ENCODE measurements at regions not wholly inside any gene's neighbourhood (a gene's known extent, or its start where the extent isn't known, plus 50 kb on each side); places are given as distances from the start of the nearest gene placed in this dataset.

DNA sequence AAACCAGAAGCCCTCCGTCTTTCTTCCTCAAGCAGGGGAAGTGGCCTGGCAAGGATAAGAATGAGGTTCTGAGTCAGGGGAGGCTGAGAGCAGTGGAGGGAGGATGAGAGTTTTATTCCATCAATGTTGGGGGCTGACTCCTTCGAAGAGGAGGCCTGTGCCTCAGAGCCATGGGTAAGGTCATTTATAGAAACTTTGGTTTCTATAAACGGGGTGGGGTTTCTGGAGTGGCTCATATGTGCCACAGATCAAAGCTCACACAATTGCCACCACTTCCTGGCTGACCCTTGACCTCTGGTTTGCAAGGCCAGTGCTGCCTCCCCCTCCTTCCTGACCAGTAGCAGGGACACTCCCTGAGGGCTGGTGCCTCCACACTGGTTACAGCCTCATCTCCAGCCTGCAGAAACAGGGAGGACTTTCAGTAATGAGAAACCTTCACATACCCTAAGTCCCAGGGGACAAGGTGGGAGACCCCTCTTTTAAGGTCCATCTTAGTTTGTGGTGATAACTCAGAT lies 166.0 kb downstream of the PDGFRA start (continued):
- TF ChIP-seq, protein P1, sequence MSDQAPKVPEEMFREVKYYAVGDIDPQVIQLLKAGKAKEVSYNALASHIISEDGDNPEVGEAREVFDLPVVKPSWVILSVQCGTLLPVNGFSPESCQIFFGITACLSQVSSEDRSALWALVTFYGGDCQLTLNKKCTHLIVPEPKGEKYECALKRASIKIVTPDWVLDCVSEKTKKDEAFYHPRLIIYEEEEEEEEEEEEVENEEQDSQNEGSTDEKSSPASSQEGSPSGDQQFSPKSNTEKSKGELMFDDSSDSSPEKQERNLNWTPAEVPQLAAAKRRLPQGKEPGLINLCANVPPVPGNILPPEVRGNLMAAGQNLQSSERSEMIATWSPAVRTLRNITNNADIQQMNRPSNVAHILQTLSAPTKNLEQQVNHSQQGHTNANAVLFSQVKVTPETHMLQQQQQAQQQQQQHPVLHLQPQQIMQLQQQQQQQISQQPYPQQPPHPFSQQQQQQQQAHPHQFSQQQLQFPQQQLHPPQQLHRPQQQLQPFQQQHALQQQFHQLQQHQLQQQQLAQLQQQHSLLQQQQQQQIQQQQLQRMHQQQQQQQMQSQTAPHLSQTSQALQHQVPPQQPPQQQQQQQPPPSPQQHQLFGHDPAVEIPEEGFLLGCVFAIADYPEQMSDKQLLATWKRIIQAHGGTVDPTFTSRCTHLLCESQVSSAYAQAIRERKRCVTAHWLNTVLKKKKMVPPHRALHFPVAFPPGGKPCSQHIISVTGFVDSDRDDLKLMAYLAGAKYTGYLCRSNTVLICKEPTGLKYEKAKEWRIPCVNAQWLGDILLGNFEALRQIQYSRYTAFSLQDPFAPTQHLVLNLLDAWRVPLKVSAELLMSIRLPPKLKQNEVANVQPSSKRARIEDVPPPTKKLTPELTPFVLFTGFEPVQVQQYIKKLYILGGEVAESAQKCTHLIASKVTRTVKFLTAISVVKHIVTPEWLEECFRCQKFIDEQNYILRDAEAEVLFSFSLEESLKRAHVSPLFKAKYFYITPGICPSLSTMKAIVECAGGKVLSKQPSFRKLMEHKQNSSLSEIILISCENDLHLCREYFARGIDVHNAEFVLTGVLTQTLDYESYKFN (CRISPR knock-in tag; conservative IDR thresholded peaks at IDR 0.05), result no peak

DNA sequence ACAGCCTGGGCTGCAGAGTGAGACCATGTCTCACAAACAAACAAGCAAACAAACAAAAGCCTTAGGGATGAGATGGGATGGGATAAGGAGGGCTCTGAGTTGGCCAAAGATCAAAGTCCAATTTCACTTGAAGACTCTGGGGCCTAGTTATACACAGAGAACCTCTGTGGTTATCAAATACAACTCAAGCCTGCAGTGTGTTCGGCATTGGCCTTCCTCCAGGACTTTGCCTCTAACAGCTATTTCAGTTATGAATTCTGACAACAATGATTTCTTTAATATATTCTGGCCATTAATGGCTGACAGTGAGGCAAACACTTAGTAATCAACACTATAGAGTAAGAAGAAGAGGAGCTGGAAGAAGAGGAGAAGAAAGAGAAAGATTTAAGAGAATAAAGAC lies 171.1 kb downstream of the PDGFRA start:
- Histone ChIP-seq H2AFZ (ENCODE audit: low read length) (no peak overlapping the region), H3K79me2 (ENCODE audit: insufficient read depth, low read length) (no peaks in the 10 kb centered on the region), H3K36me3 (replicated peaks in 1 of 2; ENCODE audit: control insufficient read depth in 1 of 2, insufficient read depth in 2 of 2, low read length in 2 of 2) (no peaks in the 10 kb centered on the region), H3K9ac (ENCODE audit: insufficient read depth, low read depth, low read length) (no peak overlapping the region), H3K27ac (ENCODE audit: extremely low read length, insufficient read depth, low read length) (no peak overlapping the region), H3K4me3 (replicated peaks in 1 of 3; ENCODE audit: insufficient read depth in 1 of 3, low read depth in 2 of 3, low read length in 3 of 3) (no peak overlapping the region), H3K9me3 (ENCODE audit: low read length) (no peaks in the 10 kb centered on the region), H3K27me3 (ENCODE audit: control insufficient read depth in 1 of 2, insufficient read depth in 2 of 2, low read length in 2 of 2) (no peaks in the 10 kb centered on the region), H3K4me2 (ENCODE audit: low read depth, low read length) (no peak overlapping the region), H3K4me1 (ENCODE audit: insufficient read depth, low read length) (no peaks in the 10 kb centered on the region), H4K20me1 (ENCODE audit: insufficient read depth, low read length) (no peaks in the 10 kb centered on the region)
- no peak for ATAC-seq
- DNase-seq (ENCODE audit: low spot score), result no peak
- intact Hi-C loops (cut with micrococcal nuclease; ENCODE audit: unreplicated experiment), result no loop called here
- TF ChIP-seq SRF (IDR thresholded peaks at IDR 0.05; ENCODE audit: low read depth, low read length) (no peak), NAIF1 (CRISPR knock-in tag; IDR thresholded peaks at IDR 0.05; ENCODE audit: borderline replicate concordance) (no peak), SMAD1 (CRISPR knock-in tag; IDR thresholded peaks at IDR 0.05; ENCODE audit: borderline replicate concordance, low read depth) (no peak), ZBTB7B (CRISPR knock-in tag; IDR thresholded peaks at IDR 0.05) (no peak), ZNF782 (CRISPR knock-in tag; IDR thresholded peaks at IDR 0.05; ENCODE audit: borderline replicate concordance) (no peak), NFE2L2 (IDR thresholded peaks at IDR 0.05; ENCODE audit: low read length) (no peak)
- TF ChIP-seq, protein P2, sequence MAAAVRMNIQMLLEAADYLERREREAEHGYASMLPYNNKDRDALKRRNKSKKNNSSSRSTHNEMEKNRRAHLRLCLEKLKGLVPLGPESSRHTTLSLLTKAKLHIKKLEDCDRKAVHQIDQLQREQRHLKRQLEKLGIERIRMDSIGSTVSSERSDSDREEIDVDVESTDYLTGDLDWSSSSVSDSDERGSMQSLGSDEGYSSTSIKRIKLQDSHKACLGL (CRISPR knock-in tag; IDR thresholded peaks at IDR 0.05), result no peak
- in situ Hi-C loops (cut with HindIII; ENCODE audit: extremely low pct_ligation_motif_present, low pct_unique_long_range_greater_than_20kb), result no loop called here
- FAIRE-seq, result no peak
- ChIA-PET POLR2A (no interaction called here), CTCF (ENCODE audit: low intra/inter-chr PET ratio, low total read pairs) (no interaction called here)
- WGBS (ENCODE audit: low lambda C conversion rate), result 0% methylated on average over 1 of the region's 1 CpG
- BruUV-seq (replicated peaks), result no TSS peak
